ENCODE measurements at regions not wholly inside any gene's neighbourhood (a gene's known extent, or its start where the extent isn't known, plus 50 kb on each side); places are given as distances from the start of the nearest gene placed in this dataset.

DNA sequence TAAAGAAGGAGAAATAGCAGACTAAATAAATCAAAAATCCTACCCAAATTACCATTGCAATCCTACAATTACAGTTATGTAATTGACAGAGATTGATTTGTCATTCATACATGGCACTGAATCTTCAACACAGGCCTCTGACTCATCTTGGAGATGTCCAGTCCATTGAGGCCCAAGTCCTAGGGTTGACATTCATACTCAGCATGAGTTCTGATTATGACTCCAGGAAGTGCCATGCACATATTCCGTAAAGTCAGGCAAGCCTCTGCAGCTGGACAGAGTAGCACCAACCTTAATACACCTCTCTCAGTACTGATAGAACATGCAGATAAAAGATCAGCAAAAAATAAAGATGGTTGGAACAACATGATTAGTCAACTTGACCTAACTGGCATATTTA lies 353.7 kb upstream of the NFE2L3 start:
- no peak overlapping the region for H3K4me3 ChIP-seq (replicated peaks; ENCODE audit: low read depth, low read length)
- no peak for DNase-seq (ENCODE audit: extremely low read depth, insufficient read length)
- TF ChIP-seq, protein P1, sequence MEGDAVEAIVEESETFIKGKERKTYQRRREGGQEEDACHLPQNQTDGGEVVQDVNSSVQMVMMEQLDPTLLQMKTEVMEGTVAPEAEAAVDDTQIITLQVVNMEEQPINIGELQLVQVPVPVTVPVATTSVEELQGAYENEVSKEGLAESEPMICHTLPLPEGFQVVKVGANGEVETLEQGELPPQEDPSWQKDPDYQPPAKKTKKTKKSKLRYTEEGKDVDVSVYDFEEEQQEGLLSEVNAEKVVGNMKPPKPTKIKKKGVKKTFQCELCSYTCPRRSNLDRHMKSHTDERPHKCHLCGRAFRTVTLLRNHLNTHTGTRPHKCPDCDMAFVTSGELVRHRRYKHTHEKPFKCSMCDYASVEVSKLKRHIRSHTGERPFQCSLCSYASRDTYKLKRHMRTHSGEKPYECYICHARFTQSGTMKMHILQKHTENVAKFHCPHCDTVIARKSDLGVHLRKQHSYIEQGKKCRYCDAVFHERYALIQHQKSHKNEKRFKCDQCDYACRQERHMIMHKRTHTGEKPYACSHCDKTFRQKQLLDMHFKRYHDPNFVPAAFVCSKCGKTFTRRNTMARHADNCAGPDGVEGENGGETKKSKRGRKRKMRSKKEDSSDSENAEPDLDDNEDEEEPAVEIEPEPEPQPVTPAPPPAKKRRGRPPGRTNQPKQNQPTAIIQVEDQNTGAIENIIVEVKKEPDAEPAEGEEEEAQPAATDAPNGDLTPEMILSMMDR (IDR thresholded peaks at IDR 0.05; ENCODE audit: insufficient read depth, low read length, poor library complexity, severe bottlenecking), result no peak
- H3K27me3 ChIP-seq (replicated peaks; ENCODE audit: control insufficient read depth, insufficient read depth, low read length), result no peaks in the 10 kb centered on the region
- H3K36me3 ChIP-seq (ENCODE audit: control insufficient read depth, insufficient read depth, low read length), result no peaks in the 10 kb centered on the region

DNA sequence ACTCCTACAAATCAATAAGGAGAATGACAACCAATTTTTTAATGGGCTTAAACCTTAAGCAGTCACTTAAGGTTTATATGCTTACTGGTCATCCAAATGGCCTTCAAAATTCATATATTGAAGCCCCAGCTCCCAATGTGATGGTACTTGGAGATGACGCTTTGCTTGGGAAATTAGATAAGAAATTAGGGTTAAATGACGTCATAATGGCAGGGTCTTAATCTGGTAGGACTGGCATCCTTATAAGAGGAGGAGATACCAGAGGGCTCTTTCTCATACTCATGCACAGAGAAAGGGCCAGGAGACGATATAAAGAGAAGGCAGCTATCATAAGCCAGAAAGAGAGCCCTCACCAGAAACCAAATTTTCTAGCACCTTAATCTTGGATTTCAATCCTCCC lies 350.8 kb upstream of the NFE2L3 start:
- DNase-seq (ENCODE audit: extremely low read depth, insufficient read length), result no peak
- Histone ChIP-seq H3K4me3 (replicated peaks; ENCODE audit: low read depth, low read length) (no peak overlapping the region), H3K36me3 (ENCODE audit: control insufficient read depth, insufficient read depth, low read length) (no peaks in the 10 kb centered on the region), H3K27me3 (replicated peaks; ENCODE audit: control insufficient read depth, insufficient read depth, low read length) (no peaks in the 10 kb centered on the region)
- TF ChIP-seq, protein P1 (IDR thresholded peaks at IDR 0.05; ENCODE audit: insufficient read depth, low read length, poor library complexity, severe bottlenecking), result no peak

DNA sequence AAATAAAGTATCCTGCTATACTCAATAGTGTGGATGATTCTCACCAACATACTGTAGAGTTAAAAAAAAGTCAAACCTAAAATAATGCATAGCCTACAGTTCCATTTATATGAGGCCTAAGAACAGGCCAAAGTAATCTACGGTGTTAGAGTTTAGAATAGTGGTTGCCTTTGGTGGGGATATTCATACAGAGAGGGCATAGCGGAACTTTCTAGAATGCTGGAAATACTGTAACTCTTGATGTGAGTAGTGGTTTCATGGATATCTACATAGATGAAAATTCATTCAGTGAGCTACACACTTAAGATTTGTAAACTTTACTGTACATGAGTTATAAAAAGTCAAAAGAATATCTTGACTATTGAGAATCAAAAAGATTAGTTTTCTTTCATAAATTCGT lies 349.9 kb upstream of the NFE2L3 start:
- Histone ChIP-seq H3K27me3 (replicated peaks; ENCODE audit: control insufficient read depth, insufficient read depth, low read length) (no peaks in the 10 kb centered on the region), H3K4me3 (replicated peaks; ENCODE audit: low read depth, low read length) (no peak overlapping the region), H3K36me3 (ENCODE audit: control insufficient read depth, insufficient read depth, low read length) (no peaks in the 10 kb centered on the region)
- no peak for DNase-seq (ENCODE audit: extremely low read depth, insufficient read length)
- TF ChIP-seq, protein P1 (IDR thresholded peaks at IDR 0.05; ENCODE audit: insufficient read depth, low read length, poor library complexity, severe bottlenecking), result no peak

DNA sequence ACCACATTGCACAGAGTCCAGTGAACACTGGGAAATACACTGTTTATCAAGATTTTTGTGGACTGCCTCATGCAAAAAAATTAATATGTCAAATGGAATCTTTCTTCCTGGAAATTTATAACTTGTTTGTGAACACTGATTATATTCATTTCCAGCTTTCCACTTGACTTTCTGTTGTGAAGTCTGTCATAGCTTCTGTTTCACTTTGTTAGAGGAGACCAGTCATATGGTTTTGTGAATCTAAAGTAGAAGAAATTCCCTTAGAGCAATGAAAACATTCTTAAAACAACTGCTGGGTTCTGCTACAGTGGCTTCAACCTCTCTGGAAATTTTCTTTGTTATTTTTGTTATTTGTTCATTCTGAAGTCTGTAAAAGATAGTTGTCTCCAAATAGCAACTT lies 349.5 kb upstream of the NFE2L3 start:
- no peaks in the 10 kb centered on the region for H3K36me3 ChIP-seq (ENCODE audit: control insufficient read depth, insufficient read depth, low read length)
- H3K4me3 ChIP-seq (replicated peaks; ENCODE audit: low read depth, low read length), result no peak overlapping the region
- TF ChIP-seq, protein P1 (IDR thresholded peaks at IDR 0.05; ENCODE audit: insufficient read depth, low read length, poor library complexity, severe bottlenecking), result no peak
- no peak for DNase-seq (ENCODE audit: extremely low read depth, insufficient read length)
- H3K27me3 ChIP-seq (replicated peaks; ENCODE audit: control insufficient read depth, insufficient read depth, low read length), result no peaks in the 10 kb centered on the region

DNA sequence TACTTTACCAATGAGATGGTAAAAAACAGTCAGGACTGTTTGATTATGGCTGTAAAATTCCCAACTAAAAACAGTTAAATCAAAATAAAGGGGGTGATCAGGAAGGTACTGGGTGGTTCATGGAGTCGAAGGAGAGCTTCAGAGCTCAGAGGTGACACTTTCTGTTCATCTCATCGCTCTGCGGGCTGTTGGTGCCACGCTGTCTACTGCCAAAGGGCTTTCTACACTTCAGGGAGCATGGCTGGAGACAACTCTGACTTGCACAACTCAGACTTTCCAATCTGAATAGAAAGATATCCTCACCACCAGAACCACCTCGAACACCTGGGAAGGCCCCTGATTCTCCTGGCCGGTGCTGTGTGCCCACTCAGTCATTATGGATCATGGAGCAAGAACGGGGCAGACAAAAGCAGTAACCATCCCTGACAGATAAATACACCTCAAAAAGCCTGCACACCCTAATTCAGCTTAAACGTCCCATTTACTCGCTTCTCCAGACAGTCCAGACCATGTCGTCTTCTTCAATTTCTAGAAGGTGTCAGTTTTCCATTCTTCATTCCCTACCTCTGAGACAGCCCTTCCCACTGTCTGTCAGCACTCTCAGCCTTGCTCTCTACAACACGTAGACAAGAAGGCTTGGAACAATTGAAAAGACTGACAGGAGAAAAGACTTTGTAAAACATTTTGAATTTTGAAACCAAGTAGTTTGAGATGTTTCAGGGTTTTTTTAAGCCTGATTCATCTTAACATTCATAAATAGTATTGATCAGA lies 348.7 kb upstream of the NFE2L3 start:
- no peaks in the 10 kb centered on the region; the same call in 1 of the 2 replicates for H3K27me3 ChIP-seq (replicated peaks; ENCODE audit: control insufficient read depth, insufficient read depth, low read length)
- no peak for DNase-seq (ENCODE audit: extremely low read depth, insufficient read length)
- H3K36me3 ChIP-seq (ENCODE audit: control insufficient read depth, insufficient read depth, low read length), result no peaks in the 10 kb centered on the region
- TF ChIP-seq, protein P1 (IDR thresholded peaks at IDR 0.05; ENCODE audit: insufficient read depth, low read length, poor library complexity, severe bottlenecking), result no peak
- no peak overlapping the region for H3K4me3 ChIP-seq (replicated peaks; ENCODE audit: low read depth, low read length)

Data from GM06990 (cell line).